IPS-NIHi11 (cell line): ENCODE measurements at regions not wholly inside any gene's neighbourhood (a gene's known extent, or its start where the extent isn't known, plus 50 kb on each side); places are given as distances from the start of the nearest gene placed in this dataset.
"Not testable (repeated sequence)": the region's sequence is repeated elsewhere in the genome, so short reads cannot be mapped to it uniquely, and the experiment has no call there.

Experiments used
- DNase-seq: peaks from one replicate; pipeline ENCODE4 v3.0.0; 2012; ENCODE audit warnings: mixed read lengths, low spot score

DNA sequence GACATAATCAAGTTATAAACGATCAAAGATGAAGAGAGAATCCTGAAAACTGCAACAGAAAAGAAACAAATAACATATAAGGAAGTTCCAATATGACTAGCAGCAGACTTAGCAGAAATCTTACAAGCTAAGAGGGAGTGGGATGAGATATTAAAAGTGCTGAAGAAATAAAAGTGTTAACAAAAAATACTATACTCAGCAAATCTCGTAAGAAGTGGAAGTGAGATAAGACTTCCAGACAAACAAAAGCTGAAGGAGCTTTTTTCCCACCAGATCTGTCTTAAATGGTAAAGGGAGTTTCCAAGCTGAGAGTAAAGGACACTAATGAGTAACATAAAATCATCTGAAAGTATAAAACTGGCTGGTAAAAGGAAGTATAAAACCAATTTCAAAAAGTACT, 2036.0 kb upstream of the C9orf72 start:
- no peak for DNase-seq

DNA sequence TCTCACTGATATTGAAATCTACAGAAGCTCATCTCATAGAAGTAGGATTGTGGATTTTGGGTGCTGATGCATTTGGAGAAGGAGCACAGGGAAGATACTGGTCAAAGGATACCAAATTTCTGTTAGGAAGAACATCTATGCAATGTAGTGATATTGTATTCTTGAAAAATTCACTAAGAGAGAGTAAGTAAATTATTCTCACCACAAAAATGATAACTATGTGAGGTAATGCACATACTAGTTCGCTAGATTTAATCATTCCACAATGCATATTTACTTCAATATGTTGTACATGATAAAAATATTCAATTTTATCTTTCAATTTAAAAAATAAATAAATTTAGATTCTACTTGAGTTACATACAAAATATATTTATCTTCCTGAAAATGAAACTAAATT, 2040.5 kb upstream of the C9orf72 start:
- DNase-seq: no peak

DNA sequence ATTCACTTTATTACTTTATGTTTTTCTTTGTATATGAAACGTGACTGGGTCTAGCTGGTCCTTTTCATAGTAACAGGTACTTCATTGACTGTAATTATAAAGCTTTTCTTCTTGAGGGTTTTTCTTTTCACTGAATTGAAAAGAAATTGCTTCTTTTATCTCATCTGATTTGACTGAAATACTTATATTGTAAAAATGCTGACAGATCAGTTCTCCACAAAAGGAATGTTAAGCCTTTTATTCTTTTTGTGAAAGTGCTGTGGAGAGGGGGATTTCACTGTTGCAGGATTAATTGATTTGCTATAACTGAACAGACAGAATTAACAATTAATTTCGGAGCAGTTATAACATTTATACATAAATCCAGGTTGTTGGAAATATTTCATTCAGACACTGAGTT, 2043.6 kb upstream of the C9orf72 start:
- DNase-seq: no peak

DNA sequence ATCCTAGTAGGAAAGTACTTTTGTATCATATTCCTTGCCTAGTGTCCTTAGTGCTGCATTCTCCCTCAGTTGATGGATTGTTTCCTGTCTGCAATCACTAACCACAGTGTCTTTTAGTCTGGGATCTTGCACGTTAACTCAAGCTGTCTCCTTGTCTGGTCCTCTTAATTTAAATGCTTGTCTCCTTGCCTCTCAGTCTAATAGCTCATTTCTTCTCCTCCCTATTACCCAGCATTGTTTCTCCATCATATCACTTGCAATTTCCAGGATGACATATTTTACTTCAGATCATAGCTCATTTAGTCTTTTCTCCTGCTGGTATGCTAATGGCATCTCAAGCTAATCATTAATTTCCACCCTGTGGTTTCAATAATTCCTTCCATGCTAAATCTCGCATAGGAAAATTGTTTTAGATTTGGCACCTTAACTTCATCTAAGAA, 2052.0 kb upstream of the C9orf72 start:
- no peak for DNase-seq

DNA sequence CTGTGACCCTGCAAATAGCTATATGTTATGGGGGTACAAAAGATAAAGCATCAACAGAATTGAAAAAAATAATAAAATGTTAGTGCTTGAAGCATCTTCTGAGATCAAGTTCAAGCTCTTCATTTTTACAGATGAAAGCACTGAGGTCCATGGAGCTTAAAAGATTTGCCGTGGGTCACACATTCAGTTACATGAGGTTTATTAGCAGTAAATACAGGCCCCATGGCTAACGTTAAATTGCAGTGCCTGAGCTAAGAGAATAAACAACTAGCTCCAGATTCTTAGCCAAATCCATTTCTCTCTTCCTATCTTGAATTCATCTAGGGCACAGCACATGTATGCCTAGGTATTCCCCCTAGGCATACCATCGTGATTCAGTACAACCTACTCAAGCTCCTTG, 2052.7 kb upstream of the C9orf72 start:
- no peak for DNase-seq

DNA sequence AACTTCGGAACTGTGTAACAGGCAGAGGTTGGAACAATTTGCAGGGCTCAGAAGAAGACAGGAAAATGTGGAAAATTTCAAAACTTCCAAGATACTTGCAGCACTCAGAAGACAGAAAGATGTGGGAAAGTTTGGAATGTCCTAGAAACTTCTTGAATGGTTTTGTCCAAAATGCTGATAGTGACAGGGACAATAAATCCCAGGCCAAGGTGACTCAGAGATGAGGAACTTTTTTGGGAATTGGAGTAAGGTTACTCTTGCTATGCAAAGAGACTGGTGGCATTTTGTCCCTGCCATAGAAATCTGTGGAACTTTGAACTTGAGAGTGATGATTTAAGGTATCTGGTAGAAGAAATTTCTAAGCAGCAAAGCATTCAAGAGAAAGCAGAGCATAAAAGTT, 2055.6 kb upstream of the C9orf72 start:
- DNase-seq: not testable (repeated sequence)

DNA sequence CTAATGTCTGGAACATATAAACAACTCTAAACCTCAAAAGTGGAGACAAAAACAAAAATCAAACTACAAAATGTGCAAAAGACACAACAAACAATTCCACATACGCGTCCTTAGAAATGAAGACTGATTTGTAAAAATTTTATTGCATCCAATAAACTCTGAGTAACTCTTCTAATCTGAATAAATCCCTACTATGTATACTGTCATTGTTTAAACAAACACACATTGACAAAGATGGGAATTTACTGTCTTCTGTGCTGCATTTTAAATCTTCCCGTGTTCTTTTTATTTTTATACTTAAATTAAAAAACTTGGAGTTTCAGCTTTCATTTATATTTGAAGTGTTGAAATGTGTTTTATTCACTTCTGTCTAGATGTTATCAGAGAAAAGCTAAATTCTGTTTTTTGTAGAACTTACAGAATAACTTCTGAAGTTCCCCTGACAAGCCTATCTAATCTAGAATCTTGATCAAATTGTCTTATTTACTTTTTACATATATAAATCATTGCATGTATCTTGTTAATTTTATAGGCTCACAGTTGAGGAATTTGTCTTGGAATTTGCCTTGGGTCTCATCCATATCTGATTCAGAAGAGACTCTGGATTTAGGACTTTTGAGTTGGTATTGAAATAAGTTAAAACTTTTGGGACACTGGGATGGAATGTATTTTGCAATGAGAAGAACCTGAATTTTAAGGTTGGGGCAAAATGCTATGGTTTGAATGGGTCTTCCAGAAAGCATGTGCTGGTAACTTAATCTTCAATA, 2064.4 kb upstream of the C9orf72 start:
- no peak for DNase-seq

DNA sequence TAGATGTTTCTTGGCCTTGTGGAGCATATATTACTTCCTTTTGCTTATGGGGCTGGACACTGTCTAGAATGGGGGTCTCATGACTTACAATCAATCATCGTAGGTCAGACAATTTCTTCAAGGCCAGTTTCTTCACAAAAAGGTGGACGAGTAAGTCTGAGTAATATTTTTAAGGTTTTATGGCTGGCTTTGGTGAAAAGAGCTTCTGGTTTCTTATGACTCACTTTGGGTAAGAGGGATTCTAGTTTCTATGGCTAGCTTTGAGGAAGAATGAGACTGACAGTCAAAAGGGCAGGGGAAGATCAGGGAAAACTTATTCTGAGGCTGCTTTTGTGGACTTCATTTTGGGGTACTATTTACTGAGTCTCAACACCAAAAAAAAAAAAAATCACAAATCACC, 2067.2 kb upstream of the C9orf72 start:
- no peak for DNase-seq

DNA sequence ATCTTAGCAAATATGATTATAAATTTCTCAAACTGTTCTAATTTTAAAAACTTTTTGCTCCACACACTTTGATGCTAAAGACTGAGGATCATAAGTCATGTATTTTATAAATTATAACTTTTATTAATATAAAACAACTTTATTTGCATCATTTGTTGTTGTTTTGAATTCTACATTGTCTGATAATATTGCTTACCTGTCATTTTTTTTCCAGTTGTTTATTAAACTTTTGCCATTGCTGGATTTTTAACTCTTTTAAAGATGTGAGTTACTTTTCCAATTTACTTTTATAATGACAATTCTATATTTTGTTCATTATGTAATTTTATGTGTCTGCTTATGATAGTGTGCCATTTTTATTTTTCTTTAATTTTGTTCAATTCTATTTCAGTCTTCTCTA, 2071.2 kb upstream of the C9orf72 start:
- no peak for DNase-seq

DNA sequence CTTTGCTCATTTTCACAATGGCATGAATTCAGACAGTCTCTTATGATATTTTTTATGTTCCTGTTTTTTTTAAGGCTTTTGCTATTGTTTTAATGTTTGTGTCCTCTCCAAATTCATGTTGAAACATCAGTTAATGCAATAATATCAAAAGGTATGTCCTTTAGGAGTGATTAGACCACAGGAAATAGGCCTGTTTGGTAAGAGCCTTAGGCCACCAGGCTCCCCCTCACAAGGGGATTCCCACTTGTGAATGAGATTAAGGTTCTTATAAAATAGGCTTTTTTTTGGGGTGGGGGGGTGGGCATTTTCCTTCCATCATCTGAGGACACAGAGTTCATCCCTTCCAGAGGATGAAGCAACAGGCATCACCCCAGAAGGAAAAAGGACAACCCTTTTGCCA, 2074.2 kb upstream of the C9orf72 start:
- DNase-seq: no peak

DNA sequence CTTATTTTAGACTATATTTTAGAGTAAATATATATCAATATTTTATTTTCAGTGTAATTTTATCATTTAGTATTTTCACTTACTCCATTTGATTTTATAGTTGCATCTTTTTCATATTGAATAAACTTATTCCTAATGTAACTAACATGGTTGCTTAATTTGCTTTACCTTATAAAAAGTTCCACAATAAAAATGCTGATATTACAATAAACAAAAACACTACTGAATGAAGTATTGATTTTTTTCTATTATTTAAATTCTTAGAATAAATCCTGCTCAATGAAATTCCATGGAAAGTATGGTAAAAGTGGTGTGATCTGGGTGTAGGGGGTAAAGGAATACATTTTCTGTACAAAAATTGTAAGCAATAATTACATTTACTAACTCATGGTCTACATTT, 2074.9 kb upstream of the C9orf72 start:
- DNase-seq: no peak

DNA sequence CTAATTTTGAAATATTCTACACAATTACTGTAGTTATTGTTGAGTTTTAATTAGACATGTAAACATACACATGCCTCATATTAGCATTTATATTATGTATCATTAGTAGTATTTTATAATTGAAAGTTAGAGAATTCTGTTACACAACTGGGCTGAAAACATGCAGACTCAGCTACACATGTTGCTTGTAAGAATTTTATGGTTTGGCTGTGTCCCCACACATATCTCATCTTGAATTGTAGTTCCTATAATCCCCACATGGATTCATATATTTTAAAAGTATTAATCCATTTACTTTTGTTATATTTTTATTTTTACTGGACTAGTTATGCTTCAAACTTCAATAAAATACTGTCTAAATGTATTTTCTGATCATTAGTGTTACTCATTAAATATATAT, 2075.3 kb upstream of the C9orf72 start:
- DNase-seq: no peak

DNA sequence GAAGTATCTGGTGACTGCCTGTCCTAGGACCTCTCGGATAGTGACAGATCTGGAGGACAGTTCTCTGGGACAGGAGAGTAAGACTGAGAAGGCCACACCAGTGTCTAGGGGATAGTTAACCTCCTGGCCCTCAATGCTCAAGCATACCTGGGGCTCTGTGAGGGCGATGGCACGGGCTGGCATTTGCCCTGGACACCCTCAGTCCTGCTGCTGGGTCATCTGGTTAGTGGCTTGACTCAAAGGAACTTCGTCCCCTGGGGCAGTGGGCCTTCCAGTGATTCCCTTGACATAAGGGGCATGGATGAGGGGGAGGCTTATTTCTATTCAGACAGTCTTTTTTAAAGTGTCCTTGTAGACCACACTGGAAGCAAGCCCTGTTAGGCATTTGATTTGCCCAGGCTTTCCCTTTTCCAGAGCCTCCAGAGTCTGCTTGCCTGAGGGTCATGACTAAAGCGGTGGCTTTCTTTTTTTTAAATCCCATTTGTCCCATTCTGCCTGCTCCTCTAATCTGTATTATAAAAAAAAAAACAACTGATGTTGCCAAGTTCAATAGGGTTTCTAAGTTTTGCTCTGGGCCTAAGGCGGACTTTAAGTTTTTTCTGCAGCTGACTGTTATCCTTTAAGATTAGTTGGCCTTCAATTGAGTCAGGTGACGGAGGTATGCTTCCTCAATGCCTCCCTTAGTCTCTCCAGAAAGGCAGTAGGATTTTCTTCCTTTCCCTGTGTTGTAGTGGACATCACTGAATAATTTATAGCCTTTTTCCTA, 2083.5 kb upstream of the C9orf72 start:
- DNase-seq: no peak

DNA sequence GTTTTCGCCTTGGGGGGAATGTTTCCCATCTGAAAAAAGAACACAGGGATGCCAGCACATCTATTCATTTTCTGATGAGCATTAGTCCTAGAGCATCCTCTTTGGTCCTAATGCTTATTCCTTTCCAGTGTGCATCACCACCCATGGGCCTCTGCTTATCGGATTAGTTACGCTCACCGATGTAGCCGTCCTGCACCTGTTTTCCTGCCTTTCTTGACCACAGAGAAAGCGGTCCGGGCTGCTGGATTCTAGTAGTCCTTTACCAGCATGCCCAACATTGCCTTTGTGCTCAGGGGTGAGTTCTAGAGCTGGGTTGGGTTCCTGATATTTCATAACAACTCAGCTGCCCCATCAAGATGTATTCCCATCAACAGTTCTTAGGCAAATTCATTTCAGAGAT, 2084.5 kb upstream of the C9orf72 start:
- no peak for DNase-seq

DNA sequence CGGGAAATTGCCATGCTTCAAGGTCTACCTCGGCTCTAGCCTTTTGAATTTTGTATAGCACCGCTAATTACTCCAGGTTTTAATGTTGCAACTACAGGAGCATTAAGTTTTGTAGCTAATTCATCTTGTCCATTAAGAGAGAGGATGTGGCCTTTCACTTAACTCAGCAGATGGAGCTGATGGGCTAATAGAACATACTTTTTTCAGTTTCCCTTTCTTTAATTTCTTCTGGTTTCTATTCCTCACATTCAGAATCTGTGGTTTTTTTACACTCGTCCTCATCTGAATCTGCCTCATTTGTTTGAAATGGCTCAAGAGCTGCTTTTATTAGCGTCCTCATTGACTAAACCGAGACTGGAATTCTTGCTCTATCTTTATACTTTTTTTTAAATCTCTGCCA, 2085.7 kb upstream of the C9orf72 start:
- DNase-seq: no peak

DNA sequence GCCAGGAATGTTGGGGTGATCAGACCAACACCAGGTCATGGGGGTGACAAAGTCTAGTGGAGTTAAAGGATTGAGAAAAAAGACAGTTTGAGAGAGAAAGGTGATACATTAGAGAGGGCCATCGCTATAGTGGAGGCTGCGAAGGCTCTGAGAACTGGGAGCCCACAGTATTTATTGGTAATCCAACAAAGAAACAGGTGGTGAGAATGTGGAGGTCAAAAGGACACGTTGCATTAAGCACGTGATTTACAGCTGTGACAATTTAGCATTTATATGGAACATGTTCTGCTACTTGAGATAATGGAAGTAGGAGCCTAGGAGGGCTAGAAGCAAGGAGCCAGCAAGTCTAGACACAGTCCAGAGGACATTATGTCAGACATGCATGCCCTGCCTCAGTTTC, 2086.5 kb upstream of the C9orf72 start:
- DNase-seq: no peak

DNA sequence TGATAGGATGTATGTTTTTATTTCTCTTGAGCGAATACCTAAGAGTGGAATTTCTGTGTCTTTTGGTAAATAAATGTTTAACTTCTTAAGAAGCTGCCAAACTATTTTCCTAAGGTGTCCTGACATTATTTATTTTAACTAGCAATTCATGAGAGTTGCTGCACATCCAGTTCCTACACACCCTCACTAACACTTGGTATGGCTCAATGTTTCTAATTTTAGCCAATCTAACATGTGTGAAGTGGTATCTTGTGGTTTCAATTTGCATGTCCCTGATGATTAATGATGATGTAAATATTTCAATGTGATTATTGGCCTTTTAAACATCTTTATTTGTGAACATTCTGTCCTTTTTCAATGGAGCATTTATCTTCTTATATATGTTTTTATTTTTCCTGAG, 2095.5 kb upstream of the C9orf72 start:
- DNase-seq: no peak

DNA sequence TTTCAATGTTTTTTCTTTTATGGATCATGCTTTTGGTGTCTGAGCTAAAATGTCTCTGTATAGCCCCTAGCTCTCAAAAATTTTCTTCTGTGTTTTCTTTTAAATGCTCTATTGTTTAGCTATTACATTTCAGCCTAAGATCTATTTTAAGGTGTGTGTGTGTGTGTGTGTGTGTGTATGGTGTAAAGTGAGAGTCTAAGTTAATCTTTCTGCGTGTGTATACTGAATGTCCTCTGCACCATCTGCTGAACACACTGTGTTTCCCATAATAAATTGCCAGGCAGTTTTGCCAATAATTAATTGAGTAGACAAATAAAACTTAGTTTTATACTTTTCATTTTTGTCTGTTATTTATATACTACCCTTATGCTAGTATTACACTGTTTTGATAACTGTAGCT, 2096.3 kb upstream of the C9orf72 start:
- DNase-seq: no peak

DNA sequence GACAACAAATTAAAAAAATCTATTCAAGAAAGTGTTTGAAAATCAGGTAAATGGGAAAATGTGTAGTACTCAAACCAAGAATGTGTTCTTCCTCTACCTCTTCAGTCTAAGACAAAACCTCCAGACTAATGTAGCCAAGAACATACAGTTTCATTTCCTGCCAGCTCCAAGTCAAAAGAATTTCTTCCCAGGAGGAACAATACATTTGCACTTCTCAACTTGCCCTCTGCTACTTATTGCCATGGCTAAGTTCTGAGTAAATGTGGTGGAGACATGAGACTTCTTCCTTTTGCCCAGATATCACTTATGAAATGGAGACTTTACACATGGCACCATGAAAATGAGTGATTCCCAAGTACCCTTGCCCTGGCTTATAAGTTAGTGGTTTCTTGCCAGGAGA, 2112.2 kb upstream of the C9orf72 start:
- DNase-seq: no peak

DNA sequence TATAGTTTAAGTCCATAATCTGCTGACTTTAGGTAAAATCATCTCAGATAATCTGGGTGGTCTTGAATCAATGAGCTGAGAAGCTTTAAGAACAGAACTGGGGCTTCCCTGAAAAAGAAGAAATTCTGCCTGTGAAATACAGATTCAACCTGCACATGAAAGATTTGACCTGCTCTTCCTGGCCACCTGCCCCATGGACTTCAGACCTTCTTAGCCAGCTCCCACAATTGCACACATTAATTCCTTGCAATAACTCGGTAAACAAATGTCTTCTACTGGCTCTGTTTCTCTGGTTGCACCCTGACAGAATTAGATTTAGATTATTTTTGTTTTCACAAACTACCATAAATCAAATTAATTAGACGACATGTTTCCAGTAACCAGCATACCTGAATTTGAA, 2117.9 kb upstream of the C9orf72 start:
- DNase-seq: no peak

DNA sequence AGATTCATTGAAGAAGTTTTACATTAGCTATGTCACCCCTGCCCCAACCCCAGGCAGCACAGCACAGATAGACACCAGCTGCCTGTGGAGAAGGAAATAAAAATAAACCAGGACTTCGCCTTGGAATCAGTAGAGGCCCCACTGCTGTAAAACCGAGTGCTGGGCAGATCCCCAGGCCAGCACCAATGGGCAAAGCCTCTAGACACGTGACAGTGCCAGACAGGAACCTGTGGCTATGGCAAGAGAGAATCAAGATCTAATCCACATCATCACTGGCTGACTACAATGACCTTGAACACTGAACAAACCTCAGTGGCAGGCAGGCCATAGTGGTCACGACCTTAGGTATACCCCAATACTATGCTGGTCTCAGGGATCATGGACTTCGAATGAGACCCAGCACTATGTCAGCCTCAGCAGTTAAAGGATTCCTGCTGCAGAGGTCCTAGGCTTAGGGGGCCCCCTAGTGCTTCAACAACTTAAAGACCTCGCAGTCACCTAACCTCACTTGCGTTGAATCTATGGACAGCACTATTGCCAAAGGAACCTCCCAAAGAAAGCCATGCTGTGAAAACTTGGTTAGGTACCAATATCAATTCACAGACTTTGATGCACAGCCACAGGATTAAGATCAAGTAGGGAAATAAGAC, 2118.6 kb upstream of the C9orf72 start:
- peak; percentile 52 for DNase-seq

DNA sequence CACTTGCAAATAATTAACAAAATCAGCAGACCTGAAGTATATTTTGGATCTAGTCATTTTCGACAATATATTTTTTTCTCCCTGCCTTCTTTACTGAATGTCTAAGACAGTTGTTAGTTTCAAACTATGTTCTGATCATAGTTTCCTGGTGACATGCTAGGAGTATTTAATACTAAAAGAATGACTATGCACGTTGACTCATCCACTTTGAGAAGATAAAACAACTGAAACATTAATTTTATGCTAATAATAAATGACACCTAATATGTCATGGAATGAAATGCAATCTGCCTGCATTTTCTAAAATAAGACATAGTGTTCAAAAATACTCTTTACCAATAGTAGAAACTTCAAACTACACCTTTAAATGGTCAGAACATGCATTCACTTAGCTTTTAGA, 2123.7 kb upstream of the C9orf72 start:
- no peak for DNase-seq

DNA sequence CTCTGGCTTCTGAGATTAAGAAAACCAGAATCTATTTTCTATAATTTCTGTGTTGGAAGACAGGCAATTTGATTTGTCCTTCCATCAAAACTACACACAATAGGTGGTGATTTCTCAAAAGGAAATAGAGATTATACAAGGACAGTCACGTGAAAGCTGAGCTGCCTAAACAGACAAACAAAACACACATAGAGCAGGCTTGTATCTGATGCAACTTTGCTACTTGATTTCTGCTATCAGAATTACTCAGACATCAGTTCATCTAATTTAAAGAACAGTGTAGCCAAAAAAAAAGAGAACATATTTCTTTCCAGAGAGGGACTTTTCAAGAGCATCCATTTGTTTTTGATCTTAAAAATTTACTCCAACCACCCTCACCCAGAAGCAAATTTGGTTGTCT, 2128.3 kb upstream of the C9orf72 start:
- DNase-seq: no peak
